ENCODE measurements at regions not wholly inside any gene's neighbourhood (a gene's known extent, or its start where the extent isn't known, plus 50 kb on each side); places are given as distances from the start of the nearest gene placed in this dataset.

DNA sequence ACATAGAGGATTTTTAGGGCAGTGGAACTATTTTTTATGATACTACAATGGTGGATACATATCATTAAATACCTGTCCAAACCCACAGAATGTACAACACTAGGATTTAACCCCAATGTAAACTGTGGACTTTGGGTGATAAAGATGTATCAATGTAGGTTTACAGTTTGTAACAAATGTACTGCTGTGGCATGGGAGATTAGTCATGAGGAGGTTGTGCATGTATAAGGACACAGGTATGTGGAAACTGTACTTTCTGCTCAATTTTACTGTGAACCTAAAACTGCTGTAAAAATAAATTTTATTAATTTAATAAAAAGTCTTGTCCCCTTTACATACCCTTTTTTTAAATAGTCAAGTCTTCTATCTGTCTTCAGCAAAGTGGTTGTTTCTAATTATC is 322.5 kb upstream of the EPHA3 start:
- no peak for TF ChIP-seq EZH2 (IDR thresholded peaks at IDR 0.05; ENCODE audit: low read depth, unreplicated experiment)
- TF ChIP-seq, protein P1, sequence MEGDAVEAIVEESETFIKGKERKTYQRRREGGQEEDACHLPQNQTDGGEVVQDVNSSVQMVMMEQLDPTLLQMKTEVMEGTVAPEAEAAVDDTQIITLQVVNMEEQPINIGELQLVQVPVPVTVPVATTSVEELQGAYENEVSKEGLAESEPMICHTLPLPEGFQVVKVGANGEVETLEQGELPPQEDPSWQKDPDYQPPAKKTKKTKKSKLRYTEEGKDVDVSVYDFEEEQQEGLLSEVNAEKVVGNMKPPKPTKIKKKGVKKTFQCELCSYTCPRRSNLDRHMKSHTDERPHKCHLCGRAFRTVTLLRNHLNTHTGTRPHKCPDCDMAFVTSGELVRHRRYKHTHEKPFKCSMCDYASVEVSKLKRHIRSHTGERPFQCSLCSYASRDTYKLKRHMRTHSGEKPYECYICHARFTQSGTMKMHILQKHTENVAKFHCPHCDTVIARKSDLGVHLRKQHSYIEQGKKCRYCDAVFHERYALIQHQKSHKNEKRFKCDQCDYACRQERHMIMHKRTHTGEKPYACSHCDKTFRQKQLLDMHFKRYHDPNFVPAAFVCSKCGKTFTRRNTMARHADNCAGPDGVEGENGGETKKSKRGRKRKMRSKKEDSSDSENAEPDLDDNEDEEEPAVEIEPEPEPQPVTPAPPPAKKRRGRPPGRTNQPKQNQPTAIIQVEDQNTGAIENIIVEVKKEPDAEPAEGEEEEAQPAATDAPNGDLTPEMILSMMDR (conservative IDR thresholded peaks at IDR 0.05; ENCODE audit: low read depth in 2 of 2), result no peak
- TF ChIP-seq POLR2AphosphoS5 (IDR thresholded peaks at IDR 0.05; ENCODE audit: low read depth), result no peak
- TF ChIP-seq, protein P2, sequence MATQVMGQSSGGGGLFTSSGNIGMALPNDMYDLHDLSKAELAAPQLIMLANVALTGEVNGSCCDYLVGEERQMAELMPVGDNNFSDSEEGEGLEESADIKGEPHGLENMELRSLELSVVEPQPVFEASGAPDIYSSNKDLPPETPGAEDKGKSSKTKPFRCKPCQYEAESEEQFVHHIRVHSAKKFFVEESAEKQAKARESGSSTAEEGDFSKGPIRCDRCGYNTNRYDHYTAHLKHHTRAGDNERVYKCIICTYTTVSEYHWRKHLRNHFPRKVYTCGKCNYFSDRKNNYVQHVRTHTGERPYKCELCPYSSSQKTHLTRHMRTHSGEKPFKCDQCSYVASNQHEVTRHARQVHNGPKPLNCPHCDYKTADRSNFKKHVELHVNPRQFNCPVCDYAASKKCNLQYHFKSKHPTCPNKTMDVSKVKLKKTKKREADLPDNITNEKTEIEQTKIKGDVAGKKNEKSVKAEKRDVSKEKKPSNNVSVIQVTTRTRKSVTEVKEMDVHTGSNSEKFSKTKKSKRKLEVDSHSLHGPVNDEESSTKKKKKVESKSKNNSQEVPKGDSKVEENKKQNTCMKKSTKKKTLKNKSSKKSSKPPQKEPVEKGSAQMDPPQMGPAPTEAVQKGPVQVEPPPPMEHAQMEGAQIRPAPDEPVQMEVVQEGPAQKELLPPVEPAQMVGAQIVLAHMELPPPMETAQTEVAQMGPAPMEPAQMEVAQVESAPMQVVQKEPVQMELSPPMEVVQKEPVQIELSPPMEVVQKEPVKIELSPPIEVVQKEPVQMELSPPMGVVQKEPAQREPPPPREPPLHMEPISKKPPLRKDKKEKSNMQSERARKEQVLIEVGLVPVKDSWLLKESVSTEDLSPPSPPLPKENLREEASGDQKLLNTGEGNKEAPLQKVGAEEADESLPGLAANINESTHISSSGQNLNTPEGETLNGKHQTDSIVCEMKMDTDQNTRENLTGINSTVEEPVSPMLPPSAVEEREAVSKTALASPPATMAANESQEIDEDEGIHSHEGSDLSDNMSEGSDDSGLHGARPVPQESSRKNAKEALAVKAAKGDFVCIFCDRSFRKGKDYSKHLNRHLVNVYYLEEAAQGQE (IDR thresholded peaks at IDR 0.05; ENCODE audit: unreplicated experiment), result no peak
- TF ChIP-seq CREB1 (CRISPR knock-in tag; IDR thresholded peaks at IDR 0.05; ENCODE audit: low read depth), result no peak
- TF ChIP-seq, protein P3, sequence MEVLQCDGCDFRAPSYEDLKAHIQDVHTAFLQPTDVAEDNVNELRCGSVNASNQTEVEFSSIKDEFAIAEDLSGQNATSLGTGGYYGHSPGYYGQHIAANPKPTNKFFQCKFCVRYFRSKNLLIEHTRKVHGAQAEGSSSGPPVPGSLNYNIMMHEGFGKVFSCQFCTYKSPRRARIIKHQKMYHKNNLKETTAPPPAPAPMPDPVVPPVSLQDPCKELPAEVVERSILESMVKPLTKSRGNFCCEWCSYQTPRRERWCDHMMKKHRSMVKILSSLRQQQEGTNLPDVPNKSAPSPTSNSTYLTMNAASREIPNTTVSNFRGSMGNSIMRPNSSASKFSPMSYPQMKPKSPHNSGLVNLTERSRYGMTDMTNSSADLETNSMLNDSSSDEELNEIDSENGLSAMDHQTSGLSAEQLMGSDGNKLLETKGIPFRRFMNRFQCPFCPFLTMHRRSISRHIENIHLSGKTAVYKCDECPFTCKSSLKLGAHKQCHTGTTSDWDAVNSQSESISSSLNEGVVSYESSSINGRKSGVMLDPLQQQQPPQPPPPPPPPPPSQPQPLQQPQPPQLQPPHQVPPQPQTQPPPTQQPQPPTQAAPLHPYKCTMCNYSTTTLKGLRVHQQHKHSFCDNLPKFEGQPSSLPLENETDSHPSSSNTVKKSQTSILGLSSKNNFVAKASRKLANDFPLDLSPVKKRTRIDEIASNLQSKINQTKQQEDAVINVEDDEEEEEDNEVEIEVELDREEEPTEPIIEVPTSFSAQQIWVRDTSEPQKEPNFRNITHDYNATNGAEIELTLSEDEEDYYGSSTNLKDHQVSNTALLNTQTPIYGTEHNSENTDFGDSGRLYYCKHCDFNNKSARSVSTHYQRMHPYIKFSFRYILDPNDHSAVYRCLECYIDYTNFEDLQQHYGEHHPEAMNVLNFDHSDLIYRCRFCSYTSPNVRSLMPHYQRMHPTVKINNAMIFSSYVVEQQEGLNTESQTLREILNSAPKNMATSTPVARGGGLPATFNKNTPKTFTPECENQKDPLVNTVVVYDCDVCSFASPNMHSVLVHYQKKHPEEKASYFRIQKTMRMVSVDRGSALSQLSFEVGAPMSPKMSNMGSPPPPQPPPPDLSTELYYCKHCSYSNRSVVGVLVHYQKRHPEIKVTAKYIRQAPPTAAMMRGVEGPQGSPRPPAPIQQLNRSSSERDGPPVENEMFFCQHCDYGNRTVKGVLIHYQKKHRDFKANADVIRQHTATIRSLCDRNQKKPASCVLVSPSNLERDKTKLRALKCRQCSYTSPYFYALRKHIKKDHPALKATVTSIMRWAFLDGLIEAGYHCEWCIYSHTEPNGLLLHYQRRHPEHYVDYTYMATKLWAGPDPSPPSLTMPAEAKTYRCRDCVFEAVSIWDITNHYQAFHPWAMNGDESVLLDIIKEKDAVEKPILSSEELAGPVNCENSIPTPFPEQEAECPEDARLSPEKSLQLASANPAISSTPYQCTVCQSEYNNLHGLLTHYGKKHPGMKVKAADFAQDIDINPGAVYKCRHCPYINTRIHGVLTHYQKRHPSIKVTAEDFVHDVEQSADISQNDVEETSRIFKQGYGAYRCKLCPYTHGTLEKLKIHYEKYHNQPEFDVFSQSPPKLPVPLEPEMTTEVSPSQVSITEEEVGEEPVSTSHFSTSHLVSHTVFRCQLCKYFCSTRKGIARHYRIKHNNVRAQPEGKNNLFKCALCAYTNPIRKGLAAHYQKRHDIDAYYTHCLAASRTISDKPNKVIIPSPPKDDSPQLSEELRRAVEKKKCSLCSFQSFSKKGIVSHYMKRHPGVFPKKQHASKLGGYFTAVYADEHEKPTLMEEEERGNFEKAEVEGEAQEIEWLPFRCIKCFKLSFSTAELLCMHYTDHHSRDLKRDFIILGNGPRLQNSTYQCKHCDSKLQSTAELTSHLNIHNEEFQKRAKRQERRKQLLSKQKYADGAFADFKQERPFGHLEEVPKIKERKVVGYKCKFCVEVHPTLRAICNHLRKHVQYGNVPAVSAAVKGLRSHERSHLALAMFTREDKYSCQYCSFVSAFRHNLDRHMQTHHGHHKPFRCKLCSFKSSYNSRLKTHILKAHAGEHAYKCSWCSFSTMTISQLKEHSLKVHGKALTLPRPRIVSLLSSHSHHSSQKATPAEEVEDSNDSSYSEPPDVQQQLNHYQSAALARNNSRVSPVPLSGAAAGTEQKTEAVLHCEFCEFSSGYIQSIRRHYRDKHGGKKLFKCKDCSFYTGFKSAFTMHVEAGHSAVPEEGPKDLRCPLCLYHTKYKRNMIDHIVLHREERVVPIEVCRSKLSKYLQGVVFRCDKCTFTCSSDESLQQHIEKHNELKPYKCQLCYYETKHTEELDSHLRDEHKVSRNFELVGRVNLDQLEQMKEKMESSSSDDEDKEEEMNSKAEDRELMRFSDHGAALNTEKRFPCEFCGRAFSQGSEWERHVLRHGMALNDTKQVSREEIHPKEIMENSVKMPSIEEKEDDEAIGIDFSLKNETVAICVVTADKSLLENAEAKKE (CRISPR knock-in tag; IDR thresholded peaks at IDR 0.05), result no peak
- TF ChIP-seq JUNB (IDR thresholded peaks at IDR 0.05; ENCODE audit: unreplicated experiment), result no peak
- no peak for TF ChIP-seq NANOG (IDR thresholded peaks at IDR 0.05; ENCODE audit: borderline replicate concordance)
- TF ChIP-seq EZH2phosphoT487 (IDR thresholded peaks at IDR 0.05; ENCODE audit: unreplicated experiment), result no peak
- no peak for TF ChIP-seq ZNF331 (CRISPR knock-in tag; IDR thresholded peaks at IDR 0.05; ENCODE audit: low read depth)
- no peak for TF ChIP-seq STAT1 (IDR thresholded peaks at IDR 0.05; ENCODE audit: unreplicated experiment)
- TF ChIP-seq, protein P4, sequence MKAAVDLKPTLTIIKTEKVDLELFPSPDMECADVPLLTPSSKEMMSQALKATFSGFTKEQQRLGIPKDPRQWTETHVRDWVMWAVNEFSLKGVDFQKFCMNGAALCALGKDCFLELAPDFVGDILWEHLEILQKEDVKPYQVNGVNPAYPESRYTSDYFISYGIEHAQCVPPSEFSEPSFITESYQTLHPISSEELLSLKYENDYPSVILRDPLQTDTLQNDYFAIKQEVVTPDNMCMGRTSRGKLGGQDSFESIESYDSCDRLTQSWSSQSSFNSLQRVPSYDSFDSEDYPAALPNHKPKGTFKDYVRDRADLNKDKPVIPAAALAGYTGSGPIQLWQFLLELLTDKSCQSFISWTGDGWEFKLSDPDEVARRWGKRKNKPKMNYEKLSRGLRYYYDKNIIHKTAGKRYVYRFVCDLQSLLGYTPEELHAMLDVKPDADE (IDR thresholded peaks at IDR 0.05), result no peak

Data from GM23338 (cell line).